HEK293T (cell line): ENCODE measurements at regions not wholly inside any gene's neighbourhood (a gene's known extent, or its start where the extent isn't known, plus 50 kb on each side); places are given as distances from the start of the nearest gene placed in this dataset.
"Not testable (repeated sequence)": the region's sequence is repeated elsewhere in the genome, so short reads cannot be mapped to it uniquely, and the experiment has no call there.

ENCODE experiments used
- ELF4 ChIP-seq: fragments of 450-650 bp; IDR thresholded peaks from 2 replicates; pipeline ENCODE4 v1.6.1; 2017; ENCODE audit warnings: antibody characterized with exemption
- FOXA1 ChIP-seq: fragments of 450-650 bp; IDR thresholded peaks from 2 replicates; pipeline ENCODE4 v1.6.1; 2016; ENCODE audit warnings: mild to moderate bottlenecking
- FOXK2 ChIP-seq: fragments of 450-650 bp; IDR thresholded peaks from 2 replicates; pipeline ENCODE4 v1.6.1; 2016; ENCODE audit warnings: mild to moderate bottlenecking
- FOXM1 ChIP-seq: fragments of 450-650 bp; IDR thresholded peaks from 2 replicates; pipeline ENCODE4 v1.6.1; 2017; ENCODE audit warnings: mild to moderate bottlenecking, borderline replicate concordance
- HDGF ChIP-seq: fragments of 450-650 bp; IDR thresholded peaks from 2 replicates; pipeline ENCODE4 v1.6.1; 2017; ENCODE audit warnings: antibody characterized with exemption, borderline replicate concordance
- L3MBTL2 ChIP-seq: fragments of 450-650 bp; conservative IDR thresholded peaks from 2 replicates; pipeline ENCODE4 v1.6.1; 2016; ENCODE audit warnings: mild to moderate bottlenecking
- NFRKB ChIP-seq: fragments of 450-650 bp; IDR thresholded peaks from 2 replicates; pipeline ENCODE4 v1.6.1; 2016; ENCODE audit warnings: mild to moderate bottlenecking, moderate library complexity

DNA sequence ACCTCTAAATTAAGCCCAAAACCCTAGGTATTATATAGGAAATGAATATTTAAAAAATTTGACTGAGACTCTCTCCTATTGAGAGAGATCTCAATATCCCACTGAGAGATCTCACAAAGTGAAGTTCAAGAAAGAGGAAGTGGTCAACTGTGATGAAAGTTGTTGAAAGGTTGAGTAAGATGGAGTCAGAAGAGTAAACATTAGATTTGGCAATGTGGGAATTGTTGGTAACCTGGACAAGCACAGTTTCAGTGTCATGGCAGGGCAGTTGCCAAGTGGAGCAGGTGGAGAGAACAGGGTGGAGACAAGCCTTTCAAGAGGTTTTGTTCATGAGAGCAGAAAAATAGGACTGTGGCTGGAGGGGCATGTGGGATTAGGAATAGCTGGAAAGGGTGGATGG is 747.9 kb downstream of the EPHA7 start:
- not testable (repeated sequence) for TF ChIP-seq NFRKB, FOXM1, ELF4, FOXK2, HDGF, L3MBTL2, FOXA1
